C4-2B (cell line): ENCODE measurements at regions not wholly inside any gene's neighbourhood (a gene's known extent, or its start where the extent isn't known, plus 50 kb on each side); places are given as distances from the start of the nearest gene placed in this dataset.

ENCODE experiments used
- ZFX ChIP-seq: fragments of 450-650 bp; IDR thresholded peaks from 2 replicates; pipeline ENCODE4 v1.6.1; 2017
- TF ChIP-seq, protein P1 (sequence below): fragments of 450-650 bp; conservative IDR thresholded peaks from 2 replicates; pipeline ENCODE4 v1.5.1; 2017; ENCODE audit warnings: mild to moderate bottlenecking

DNA sequence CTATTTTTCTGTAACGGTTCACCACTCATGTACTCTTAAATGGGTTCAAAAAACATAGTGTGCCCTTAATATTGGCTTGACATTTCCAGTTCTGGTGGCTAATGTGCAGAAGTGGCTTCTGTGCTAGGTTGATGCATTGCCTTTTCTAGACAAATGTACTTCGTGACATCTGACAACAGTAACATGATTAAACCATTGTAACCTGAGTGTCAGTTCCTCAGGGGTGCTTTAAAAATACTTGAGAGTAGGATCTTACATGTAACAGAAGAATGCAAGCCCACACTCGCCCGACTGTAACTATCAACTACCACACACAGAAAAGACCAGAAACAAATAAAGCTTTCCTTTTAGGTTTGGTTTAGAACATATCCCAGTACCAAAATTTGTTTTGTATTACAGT, 393.4 kb upstream of the NFE2L3 start:
- TF ChIP-seq, protein P1, sequence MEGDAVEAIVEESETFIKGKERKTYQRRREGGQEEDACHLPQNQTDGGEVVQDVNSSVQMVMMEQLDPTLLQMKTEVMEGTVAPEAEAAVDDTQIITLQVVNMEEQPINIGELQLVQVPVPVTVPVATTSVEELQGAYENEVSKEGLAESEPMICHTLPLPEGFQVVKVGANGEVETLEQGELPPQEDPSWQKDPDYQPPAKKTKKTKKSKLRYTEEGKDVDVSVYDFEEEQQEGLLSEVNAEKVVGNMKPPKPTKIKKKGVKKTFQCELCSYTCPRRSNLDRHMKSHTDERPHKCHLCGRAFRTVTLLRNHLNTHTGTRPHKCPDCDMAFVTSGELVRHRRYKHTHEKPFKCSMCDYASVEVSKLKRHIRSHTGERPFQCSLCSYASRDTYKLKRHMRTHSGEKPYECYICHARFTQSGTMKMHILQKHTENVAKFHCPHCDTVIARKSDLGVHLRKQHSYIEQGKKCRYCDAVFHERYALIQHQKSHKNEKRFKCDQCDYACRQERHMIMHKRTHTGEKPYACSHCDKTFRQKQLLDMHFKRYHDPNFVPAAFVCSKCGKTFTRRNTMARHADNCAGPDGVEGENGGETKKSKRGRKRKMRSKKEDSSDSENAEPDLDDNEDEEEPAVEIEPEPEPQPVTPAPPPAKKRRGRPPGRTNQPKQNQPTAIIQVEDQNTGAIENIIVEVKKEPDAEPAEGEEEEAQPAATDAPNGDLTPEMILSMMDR: no peak
- no peak for TF ChIP-seq ZFX
